Ascending aorta (tissue), 2 donors: ENCODE measurements at regions not wholly inside any gene's neighbourhood (a gene's known extent, or its start where the extent isn't known, plus 50 kb on each side); places are given as distances from the start of the nearest gene placed in this dataset.

Experiments
- DNase-seq, 2 donors: peaks; one replicate each; pipeline ENCODE4 v3.0.0-alpha.2; 2019; ENCODE audit warnings: low spot score in 2 of 2
- H3K27ac ChIP-seq, 2 donors: fragments of 200-600 bp; sonication (generic); one replicate each; pipeline ENCODE4 v1.5.1; 2016 to 2017; ENCODE audit warnings: mild to moderate bottlenecking in 1 of 2
- H3K27me3 ChIP-seq: fragments of 200-600 bp; sonication (generic); one replicate; pipeline ENCODE4 v1.5.1; 2017
- H3K36me3 ChIP-seq, 2 donors: fragments of 200-600 bp; sonication (generic); one replicate each; pipeline ENCODE4 v1.5.1; 2016
- H3K4me1 ChIP-seq, 2 donors: fragments of 200-600 bp; sonication (generic); one replicate each; pipeline ENCODE4 v1.5.1; 2016 to 2017; ENCODE audit warnings: mild to moderate bottlenecking in 1 of 2
- H3K4me3 ChIP-seq, 2 donors: fragments of 200-600 bp; sonication (generic); one replicate each; pipeline ENCODE4 v1.5.1; 2016 to 2017; ENCODE audit warnings: mild to moderate bottlenecking in 1 of 2
- H3K9me3 ChIP-seq, 2 donors: fragments of 200-600 bp; sonication (generic); one replicate each; pipeline ENCODE4 v1.5.1; 2016
- intact Hi-C: fragments of 100-400 bp; cut with DNase I; formaldehyde crosslinking; loops from one replicate; pipeline ENCODE4 v1.15.1; 2023
- TF ChIP-seq, protein P1 (sequence below), 3 experiments: fragments of 200-600 bp in 2 of 3; fragments of 450-650 bp in 1 of 3; sonication (generic) in 2 of 3; IDR thresholded peaks; one replicate each; pipeline ENCODE4 v1.5.1; 2016 to 2019; ENCODE audit warnings: antibody characterized with exemption in 3 of 3, mild to moderate bottlenecking in 1 of 3, moderate library complexity in 1 of 3

DNA sequence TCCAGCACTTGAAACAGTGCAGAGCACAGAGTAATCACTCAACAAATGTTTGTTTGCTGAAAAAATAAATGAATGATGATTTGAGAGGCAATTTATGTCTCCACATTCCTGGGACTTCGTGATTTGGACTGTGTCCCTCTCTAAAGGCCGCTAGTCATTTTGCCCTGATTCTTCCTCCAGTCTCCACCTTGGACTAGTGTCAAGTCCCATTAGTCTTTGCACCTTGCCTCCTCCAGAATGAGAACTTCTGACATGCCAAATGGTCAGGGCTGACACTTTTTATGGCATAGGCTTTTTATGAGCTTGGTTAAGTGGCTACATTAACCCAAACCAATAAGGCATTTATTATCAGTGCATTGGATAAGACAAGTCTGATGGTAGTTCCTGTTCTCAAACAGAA, 65.1 kb upstream of the POF1B start:
- no peaks in the 10 kb centered on the region for H3K36me3 ChIP-seq
- intact Hi-C loops, result no loop called here
- DNase-seq, result no peak
- no peaks in the 10 kb centered on the region for H3K9me3 ChIP-seq
- TF ChIP-seq, protein P1, sequence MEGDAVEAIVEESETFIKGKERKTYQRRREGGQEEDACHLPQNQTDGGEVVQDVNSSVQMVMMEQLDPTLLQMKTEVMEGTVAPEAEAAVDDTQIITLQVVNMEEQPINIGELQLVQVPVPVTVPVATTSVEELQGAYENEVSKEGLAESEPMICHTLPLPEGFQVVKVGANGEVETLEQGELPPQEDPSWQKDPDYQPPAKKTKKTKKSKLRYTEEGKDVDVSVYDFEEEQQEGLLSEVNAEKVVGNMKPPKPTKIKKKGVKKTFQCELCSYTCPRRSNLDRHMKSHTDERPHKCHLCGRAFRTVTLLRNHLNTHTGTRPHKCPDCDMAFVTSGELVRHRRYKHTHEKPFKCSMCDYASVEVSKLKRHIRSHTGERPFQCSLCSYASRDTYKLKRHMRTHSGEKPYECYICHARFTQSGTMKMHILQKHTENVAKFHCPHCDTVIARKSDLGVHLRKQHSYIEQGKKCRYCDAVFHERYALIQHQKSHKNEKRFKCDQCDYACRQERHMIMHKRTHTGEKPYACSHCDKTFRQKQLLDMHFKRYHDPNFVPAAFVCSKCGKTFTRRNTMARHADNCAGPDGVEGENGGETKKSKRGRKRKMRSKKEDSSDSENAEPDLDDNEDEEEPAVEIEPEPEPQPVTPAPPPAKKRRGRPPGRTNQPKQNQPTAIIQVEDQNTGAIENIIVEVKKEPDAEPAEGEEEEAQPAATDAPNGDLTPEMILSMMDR (IDR thresholded peaks at IDR 0.05), result no peak
- H3K4me1 ChIP-seq, result no peaks in the 10 kb centered on the region
- H3K27ac ChIP-seq, result no peak overlapping the region
- H3K4me3 ChIP-seq, result no peak overlapping the region
- no peaks in the 10 kb centered on the region for H3K27me3 ChIP-seq
